ENCODE measurements at regions not wholly inside any gene's neighbourhood (a gene's known extent, or its start where the extent isn't known, plus 50 kb on each side); places are given as distances from the start of the nearest gene placed in this dataset.

DNA sequence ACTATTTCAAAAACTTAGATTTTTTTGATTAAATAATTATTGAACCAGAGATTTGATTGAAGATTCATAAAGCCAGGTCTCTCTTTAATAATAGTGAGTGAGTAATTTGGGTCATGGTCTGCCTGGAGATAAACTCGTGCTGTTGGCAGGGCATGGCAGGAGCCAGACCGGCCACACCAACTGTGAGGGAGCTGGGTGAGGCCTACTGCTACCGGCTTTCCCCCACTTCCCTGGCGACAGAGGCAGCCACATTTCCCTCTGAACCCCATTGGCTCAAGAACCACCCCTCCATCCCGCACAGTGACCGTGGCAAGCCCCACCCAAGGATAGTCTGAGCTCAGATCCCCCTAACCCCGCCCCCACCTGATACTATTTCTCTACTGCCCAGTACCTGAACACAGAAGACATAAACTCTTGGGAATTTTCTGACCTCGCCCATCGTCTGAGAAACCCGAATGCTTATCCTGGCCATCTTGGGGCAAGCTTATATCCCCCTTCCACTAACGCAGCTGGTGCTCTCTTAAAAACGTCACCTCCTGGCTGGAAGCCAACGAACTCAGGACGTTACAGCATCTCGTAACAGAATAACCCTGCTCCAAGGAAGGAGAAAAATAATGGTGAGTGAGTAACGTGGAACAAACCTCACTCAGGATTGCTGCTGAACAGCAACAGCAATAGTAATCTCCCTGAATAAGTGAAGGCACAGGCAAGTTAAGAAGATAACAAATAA is 627.6 kb upstream of the PCDH9 start:
- DNase-seq: no peak

DNA sequence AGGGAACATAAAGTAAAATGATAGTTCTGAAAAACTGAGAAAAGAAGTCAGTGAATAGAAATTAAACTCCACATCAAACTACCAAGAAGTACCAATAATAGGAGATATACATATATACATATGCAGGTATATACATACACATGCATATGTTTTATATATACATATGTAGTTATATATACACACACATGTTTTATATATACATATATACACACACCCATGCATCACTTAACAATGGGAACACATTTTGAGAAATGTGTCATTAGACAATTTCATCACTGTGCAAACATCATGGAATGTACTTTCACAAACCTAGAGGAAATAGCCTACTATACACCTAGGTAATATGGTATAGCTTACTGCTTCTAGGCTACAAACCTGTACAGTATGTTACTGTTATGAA is 626.8 kb upstream of the PCDH9 start:
- DNase-seq: no peak

DNA sequence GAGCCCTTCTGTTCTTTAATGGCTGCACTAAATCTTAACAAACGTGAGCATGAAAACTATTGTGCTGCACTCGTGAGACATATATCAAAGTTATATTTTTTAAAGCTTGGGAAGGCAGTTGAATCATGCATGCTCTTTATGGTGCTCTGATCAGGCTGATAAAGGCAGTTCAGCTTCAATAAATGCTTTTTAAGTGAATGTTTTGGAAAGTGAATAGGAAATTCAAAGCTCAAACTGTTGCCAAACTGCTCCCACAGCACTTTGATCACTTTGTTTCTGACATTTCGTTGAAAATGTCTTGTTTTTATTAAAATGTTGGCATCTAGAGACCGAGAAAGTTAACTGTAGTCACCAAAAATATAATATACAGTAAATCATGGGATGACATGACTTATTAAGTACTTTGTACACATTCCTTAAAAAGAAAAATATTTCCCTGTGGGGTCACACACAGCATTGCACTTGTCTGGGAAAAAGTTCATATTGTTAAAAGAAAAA is 625.7 kb upstream of the PCDH9 start:
- no peak for DNase-seq

DNA sequence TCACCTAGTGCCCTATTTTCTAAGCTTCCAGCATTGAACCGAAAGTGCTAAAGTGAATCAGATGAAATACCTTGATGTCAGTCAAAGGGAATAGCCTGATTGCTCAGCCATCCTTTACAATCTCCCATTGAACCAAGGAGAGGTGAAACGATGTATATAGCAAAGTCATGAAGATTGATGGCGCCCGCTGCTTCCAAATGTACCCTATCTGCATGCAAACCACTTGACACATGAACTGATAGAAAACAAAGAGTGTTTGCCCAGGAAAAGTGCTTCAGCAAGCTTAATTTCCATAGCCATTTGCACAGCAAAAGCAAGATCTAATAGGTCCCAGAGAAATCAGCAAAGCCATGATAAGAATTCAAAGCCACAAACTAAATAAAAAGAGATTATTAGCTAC is 624.9 kb upstream of the PCDH9 start:
- peak in 1 of 2 experiments; percentile 11 for DNase-seq

DNA sequence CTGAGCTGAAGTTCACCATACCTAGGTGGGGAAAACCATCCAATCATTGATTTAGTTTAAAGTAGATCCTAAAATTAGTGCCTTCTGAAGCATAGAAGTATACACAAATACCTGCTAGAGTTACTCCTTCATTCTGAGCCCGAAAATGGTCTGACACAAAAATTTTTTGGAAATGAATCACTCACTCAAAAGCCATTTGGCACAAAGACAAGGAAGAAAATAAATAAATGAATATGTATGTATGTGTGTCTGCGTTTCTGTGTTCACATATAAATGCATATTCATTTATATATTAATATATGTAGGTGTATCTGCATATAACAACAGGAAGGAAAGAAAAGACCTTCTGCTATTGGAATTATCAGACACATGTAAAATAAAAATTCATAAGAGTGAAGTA is 614.4 kb upstream of the PCDH9 start:
- DNase-seq: no peak

DNA sequence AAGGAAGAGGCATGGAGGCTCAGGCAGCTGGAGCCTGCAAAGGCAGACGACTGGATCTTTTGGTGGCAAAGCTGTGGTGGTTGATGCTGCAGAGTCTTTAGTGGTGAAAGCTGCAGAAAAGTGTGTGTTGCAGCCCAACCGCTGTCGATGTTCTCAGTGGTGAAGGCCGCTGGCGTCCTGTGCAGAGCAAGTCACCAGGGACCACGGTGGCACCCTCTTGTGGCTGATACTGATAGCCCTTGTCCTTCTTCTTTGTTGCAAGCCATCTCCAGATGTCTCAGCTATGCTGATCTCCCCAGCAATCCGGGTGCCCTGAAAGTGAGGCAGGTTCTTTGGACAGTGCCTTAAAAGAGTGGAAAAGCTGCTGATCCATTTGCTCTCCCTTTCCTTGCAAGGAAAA is 610.9 kb upstream of the PCDH9 start:
- DNase-seq: peak in 1 of 2 experiments; percentile 8

DNA sequence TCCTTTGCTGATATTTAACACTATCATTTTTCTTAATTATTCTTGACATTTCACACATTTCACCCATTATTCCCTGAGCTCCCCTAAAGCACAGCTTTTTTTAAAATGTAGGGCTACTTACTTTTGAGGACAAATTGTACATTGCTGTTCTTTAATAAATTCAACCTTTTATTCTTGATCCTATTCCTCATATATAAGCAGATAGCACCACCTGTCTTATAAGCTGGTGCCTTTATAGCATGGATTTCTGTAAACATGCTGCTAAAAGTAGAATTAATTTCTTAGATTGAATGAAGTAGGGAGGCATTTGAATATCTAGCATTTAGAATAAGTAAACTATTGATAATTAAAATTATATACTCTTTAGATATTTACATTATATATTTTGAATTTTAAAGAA is 603.4 kb upstream of the PCDH9 start:
- DNase-seq: no peak

DNA sequence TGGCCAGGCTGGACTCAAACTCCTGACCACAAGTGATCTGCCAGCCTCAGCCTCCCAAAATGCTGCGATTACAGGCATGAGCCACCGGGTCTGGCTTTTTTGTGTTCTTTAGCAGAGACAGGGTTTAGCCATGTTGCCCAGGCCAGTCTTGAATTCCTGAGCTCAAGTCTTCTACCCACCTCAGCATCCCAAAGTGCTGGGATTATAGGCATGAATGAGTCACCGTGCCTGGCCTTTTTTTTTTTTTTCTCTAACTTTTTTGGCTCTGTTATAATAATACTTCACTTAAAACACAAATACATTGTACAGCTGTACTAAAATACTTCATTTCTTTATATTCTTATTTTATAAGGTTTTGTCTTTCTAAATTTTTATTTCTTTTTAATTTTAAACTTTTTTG is 599.5 kb upstream of the PCDH9 start:
- DNase-seq: no peak

DNA sequence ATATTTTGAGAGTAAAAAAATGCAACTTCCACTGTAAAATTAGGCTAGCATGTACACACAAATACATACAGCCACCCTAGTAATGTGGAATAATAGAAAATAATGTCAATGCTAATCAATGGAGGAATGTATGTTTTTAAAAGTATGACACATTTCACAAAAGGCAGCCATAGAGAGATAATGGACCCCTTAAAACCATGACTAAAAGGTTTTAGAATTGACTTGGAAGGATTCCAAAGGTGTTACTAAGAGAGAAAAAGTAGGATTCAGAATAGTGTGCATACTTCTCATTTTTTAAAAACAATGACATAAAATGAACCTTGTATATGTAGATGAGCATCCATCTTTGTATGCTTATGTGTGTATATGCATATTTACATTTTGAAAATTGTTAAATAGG is 597.9 kb upstream of the PCDH9 start:
- DNase-seq: no peak

DNA sequence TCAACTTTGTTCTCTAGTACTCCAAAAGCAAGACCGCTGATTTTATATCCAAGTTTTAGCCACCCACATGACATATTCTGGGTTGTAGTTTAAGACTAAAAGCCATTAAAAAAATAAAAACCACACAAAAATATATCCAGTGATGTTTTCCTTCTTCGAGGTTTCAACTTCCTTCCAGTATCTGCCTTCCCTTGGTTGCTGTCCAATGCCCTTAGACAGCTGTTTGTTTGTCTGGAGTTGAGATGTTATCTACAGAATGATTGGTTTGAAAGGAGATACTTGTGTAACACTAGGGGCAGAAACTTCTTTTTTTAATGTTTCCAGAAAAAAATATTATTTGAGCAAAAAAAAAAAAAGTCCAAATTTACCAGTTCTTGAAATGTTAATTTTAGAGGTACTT is 591.5 kb upstream of the PCDH9 start:
- DNase-seq: no peak

DNA sequence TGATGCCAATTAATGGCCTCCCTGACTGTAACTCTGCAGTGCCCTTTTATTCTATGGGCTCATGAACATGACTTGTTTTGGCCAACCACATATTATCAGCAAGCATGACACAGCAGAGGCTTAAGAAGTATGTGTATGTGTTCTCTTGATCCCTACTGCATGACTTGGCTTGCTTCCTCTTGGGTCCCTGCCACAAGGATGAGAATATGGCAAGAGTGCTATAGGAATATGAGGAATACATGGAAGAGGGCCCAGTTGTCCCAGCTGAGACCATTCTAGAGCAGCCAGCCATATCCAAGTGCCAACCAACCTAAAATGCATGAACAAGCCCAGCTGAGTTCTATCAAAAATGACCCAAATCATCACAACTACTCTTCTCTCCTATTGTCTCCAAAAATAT is 576.7 kb upstream of the PCDH9 start:
- no peak for DNase-seq

DNA sequence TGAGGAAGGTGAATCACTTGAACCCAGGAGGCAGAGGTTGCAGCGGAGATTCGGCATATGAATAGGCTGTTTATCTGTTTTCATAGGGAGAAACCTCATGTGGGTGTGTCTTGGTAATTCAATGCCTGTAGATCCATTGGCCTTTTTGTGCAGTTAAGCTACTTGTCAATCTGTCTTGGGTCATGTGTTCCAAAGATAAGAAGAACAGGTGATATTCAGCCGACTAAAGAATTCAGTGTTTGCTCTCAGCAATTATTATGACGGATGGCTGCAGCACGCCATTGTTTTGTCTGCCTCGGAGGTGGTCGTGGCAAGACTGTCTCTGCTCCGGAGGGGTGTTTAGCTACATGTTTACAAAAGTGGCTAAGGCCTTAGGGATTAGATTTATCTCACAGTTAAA is 573.0 kb upstream of the PCDH9 start:
- DNase-seq: no peak

DNA sequence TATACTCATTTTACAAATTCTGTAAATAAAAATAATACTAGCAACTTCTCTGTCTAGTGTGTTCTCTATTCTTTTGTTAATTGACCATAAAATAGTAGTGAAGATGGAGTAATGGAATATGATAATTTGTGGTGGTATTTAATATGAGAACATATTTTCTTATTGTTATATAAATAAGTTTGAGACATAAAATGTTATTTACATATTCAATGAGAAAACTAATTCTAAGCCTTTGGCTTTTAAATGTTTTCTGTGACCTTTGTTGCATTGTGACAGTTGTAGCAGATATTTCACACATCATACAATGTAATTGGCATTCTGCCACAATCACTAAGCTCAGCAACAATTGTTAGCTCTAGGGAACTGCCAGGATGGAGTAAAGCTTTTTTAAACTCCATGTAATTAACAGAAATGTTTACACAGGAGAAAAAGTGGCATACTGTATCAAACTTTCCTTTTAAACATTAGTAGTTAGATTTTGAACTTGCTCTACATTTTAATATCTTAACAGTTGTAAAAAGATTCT is 562.1 kb upstream of the PCDH9 start:
- DNase-seq: no peak

DNA sequence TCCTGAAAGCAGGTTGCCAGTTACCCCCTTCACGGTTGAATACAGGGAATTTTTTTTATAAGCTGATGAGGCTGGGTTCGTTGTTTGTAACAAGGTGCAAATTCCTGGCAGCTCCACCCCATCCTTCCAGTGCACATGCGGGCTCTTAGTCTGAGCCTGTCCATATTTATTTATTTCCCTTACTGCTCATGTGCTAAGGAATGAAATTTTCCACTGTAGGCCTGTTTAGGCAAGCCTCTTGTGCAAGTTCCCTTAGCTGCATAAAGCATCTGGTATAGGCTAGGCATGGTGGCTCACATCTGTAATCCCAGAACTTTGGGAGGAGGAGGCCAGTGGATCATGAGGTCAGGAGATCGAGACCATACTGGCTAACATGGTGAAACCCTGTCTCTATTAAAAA is 560.9 kb upstream of the PCDH9 start:
- DNase-seq: no peak

DNA sequence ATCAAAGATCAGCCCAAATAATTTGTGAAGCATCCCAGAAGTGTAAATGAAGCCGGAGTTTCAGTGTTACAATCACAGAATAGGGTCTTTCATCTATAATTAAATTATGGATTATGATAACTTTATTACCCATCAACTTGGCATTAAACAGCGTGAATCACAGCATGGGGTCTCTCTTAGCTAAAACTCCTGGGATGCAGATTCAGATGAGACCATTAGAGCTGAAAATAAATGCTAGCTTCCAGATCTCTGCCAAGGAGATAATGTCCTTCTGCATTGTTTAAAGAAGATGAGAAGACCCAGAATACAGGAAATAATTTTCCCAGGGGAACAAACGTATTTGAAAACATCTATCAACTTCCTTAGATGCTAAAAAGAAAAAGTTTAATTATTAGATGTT is 546.0 kb upstream of the PCDH9 start:
- DNase-seq: no peak

DNA sequence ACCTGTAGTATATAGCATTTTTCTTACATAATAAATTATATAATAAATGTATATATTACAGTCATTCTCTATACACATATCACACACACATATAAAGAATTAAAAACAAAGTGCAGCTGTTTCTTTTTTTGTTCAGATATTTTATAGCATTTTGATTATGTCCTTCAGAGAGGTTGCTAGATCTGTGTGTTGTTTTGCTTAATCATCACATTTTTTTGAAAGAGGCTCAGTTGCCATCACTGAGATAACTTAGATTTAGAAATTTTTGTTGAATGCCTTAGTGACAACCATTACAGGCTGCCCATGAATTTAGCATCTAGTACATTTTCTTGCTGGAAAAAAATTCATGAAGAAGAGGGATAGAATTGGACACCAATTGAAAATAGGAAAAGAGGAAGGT is 545.2 kb upstream of the PCDH9 start:
- no peak for DNase-seq

DNA sequence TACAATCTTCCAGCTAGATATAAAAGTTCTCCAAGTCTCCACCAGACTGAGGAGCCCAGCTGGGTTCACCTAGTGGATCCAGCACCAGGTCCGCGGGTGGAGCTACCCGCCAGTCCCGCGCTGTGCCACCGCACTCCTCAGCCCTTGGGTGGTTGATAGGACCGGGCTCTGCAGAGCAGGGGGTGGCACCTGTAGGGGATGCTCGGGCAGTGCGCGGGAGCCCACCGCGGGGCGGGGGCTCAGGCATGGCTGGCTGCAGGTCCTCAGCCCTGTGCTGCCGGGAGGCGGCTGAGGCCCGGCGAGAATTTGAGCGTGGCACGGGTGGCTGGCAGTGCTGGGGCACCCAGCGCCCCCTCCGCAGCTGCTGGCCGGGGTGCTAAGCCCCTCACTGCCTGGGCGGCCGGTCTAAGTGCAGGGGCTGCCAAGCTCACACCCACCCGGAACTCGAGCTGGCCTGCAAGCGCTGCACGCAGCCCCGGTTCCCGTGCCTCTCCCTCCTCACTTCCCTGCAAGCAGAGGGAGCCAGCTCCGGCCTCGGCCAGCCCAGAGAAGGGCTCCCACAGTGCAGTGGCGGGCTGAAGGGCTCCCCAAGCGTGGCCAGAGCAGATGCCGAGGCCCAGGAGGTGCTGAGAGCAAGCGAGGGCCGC is 542.8 kb upstream of the PCDH9 start:
- no peak for DNase-seq

DNA sequence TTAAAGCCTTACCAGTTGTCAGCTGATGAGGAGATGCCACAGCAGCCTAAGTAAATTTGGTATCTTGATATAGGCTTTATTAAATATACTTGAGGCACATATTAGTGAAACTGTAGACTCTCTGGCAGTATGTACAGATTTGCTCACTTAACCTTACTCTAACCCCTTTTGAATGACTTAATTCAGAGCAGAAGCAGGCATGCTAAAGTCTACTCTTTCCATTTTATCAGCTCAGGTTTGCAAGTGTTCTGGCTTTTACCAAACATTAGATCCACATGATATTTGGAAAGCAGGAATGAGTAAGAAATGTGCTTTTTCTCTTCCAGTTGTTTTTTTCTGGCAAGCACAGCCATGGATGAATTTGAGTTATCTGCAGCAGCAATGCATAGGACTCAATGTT is 541.0 kb upstream of the PCDH9 start:
- no peak for DNase-seq

DNA sequence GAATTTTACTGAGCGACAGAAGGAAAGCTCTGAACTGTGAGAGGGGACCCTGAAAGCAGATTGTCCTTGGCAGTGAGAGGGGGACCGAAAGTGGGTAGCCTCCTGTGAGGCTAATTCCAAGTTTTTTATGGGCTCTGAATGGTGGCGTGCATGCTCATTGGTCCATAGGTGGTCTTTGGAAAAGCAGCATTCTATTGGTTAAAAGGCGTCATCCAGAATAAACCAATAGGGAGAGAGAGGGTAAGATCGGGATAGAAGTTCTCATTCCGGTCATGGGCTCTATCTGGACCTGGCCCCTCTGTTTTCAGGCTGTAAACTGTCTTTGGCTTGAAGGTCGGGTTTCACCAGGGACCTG is 539.8 kb upstream of the PCDH9 start:
- no peak for DNase-seq

DNA sequence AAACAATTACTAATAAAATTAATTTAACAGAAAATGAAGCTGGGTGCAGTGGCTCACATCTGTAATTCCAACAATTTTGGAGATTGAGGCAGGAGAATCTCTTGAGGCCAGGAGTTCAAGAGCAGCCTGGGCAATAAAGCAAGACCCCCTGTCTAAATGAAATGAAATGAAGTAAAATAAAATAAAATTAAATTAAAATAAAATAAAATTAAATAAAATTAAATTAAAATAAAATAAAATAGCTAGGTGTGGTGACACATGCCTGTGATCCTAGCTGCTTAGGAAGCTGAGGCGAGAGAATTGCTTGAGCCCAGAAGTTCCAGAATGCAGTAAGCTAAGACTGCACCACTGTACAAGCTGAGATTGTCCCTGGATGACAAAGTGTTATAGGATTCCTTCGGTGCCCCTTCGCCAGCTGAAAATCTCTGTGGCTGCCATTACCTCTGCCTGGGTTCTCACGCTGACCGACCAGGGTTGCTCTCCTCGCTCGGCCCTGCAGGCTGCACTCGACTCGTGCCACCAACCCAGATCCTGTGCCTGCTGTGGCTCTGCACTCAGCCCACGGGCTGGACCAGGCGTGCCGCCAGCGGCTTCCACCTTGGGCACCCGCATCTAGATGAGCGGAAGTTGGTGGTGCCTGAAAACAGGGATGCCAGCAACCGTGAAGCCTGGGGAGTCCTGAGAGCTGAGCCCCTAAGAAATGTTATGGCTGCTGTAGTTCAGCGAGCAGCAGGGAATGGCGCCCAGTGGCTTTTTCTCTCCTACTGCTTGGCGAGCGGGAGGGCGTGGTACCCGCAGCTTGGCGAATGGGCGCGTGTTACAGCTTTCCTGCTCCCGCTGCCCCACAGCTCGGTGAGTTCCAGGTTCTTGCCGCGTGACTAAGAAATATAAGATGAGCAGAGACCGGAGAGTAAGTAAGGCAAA is 539.2 kb upstream of the PCDH9 start:
- no peak for DNase-seq

DNA sequence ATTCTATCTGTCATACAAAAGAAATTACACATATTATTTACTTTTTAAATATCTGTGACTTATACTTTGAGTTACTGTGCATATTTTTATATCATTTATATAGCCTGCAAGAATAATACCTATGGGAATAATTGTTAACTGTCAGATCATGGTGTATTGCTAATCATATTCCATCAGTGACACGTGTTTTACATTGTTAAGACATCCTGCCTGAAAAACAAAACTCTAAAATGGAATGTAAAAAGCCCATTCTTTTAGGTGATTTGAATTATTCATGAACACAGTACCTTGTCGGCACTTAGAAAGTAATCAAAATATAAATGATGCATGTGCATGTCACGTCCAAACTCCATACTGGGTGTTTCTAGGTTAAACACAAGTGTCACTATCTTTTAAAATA is 533.8 kb upstream of the PCDH9 start:
- DNase-seq: no peak

DNA sequence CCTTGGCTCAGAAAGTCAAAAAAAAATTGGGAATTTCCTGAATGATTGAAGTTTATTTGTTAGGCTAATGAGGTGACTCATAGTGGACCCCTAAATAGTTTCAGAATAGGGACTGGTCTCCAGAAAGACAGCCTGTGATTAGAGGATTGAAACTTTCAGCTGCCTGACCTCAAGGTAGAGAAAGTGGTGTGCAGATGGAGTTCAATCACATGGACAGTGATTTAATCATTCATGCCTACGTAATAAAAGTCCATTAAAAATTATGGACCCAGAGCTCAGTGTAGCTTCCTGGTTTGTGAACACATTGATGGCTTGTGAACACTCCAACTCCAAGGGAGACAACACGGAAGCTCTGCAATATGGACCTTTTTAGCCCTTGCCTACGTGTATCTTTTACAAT is 533.2 kb upstream of the PCDH9 start:
- no peak for DNase-seq

DNA sequence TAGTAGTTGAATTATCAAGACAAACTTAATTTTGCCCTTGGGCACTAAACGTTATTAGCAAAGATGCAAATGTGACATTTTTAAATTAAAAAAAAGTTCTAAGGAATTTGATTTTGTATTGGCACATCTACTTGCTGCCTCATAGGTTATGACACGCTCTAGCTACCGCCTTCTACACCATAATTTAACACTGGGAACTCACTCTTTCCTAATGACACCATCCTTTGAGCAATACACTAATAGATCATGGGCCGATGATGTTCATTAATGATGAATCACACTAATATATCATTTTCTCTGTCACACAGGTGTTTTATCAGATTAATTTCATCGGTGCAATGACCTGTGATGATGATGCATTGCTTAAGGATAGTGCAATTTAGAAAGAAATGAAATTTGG is 528.8 kb upstream of the PCDH9 start:
- no peak for DNase-seq

DNA sequence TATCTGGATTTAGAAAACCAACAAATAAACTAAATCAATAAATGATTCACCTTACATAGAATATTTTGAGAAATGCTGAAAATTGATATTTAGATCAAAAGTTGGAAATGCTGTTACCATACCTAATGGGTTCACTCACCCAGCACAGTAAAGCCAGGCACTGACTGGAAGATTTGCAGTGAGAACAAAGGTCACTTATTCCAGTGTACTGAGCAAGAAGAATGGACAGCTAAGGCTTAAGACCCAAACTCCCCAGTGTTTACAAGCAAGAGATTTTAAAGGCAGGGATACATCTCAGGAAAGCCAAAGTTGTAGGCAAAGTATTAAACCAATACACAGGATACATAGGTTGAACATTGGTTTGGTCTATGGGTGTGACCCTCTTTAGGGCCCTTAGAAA is 523.9 kb upstream of the PCDH9 start:
- no peak for DNase-seq
